SK-N-MC (cell line): ENCODE measurements at regions not wholly inside any gene's neighbourhood (a gene's known extent, or its start where the extent isn't known, plus 50 kb on each side); places are given as distances from the start of the nearest gene placed in this dataset.

Source experiments
- DNase-seq: peaks from one replicate; pipeline ENCODE4 v3.0.0-alpha.2; 2011; ENCODE audit warnings: low read depth, low spot score
- H3K27ac ChIP-seq: fragments of 200-600 bp; sonication (generic); 2 replicates; pipeline ENCODE4 v1.5.1; 2016; ENCODE audit warnings: mixed run types
- H3K36me3 ChIP-seq: fragments of 200-600 bp; sonication (generic); 2 replicates; pipeline ENCODE4 v1.6.1; 2017; ENCODE audit warnings: antibody characterized with exemption, low read length, mixed read lengths; ENCODE audit not compliant: insufficient read depth
- H3K4me3 ChIP-seq: fragments of 200-600 bp; sonication (generic); 2 replicates; pipeline ENCODE4 v1.5.1; 2016
- H3K9ac ChIP-seq: fragments of 200-600 bp; sonication (generic); 2 replicates; pipeline ENCODE4 v1.8.0; 2017; ENCODE audit warnings: mixed run types, mixed read lengths; ENCODE audit not compliant: insufficient read length
- H3K9me3 ChIP-seq: fragments of 200-600 bp; sonication (generic); 2 replicates; pipeline ENCODE4 v1.6.1; 2017; ENCODE audit warnings: low read depth, mild to moderate bottlenecking, antibody characterized with exemption, low read length, moderate library complexity, mixed read lengths
- EZH2 ChIP-seq: fragments of 200-600 bp; sonication (generic); IDR thresholded peaks from one replicate; pipeline ENCODE4 v1.6.1; 2017; ENCODE audit warnings: antibody characterized with exemption
- FOXP2 ChIP-seq: optimal IDR thresholded peaks from 2 replicates; pipeline ENCODE3; 2011; ENCODE audit warnings: mild to moderate bottlenecking, moderate library complexity; ENCODE audit not compliant: insufficient read depth; ENCODE audit errors: extremely low read length, control extremely low read depth
- POLR2AphosphoS5 ChIP-seq: IDR thresholded peaks from 2 replicates; pipeline ENCODE4 v1.6.1; 2012; ENCODE audit warnings: mild to moderate bottlenecking, low read depth, low read length, borderline replicate concordance

DNA sequence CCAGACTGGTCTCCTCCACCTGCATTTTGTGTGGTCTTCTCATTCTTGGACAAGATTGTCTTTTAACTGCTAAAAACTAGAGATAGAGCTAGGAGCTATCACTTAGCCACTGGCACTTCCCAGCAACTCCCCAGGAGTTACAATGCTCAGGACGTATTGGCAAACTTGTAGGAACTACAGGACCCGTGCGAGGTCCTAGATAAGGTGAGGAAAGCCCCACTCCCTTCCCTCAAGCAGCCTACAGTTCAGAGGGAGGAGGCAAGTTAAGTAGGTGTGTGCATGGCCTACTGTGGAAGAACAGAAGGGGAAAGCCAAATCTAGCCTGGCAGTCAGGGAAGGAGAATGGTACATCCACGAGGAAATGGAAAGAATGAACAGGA lies 504.7 kb upstream of the PROK2 start:
- no peak for DNase-seq
- Histone ChIP-seq H3K4me3 (no peak overlapping the region; the same call in 1 of the 2 replicates), H3K9ac (no peak overlapping the region), H3K9me3 (no peaks in the 10 kb centered on the region), H3K27ac (no peak overlapping the region), H3K36me3 (no peaks in the 10 kb centered on the region)
- TF ChIP-seq FOXP2 (no peak), POLR2AphosphoS5 (no peak), EZH2 (no peak)

DNA sequence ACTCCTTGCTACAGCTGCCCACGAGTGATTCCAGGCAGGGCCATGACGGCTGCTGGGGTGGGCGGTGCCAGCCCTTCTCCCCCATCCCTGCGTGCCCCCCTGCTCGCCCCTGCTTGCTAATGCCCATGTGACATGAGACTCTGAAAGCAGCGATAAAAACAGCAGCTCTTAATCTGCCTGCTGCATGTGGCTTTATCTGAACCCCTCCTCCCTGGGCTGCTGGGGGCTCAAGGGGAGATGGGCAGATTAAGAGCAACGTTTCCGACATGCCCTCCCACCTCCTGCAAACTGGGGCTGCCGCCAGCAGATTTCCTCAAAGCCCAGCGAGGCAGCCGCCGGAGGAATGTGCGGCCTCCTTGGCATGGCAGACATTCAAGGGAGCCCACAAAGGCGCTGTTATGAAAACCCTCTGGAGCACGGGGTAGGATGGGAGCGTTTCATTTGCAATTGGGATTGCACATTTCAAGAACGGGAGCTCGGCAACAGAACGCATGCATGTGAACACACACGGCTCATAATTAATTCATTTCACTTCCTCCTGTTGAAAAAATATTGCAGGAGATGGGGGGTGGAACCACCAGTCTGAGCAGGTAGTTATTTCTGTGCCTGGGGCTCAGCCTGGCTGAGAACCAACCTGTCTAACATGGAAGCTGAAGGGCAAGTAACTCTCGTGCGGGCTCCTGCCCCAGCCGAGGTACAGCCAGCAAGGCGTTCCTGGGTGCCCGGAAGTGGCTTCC lies 504.2 kb upstream of the PROK2 start:
- peak; percentile 18 for DNase-seq
- no peak overlapping the region for H3K9ac ChIP-seq
- H3K36me3 ChIP-seq, result no peaks in the 10 kb centered on the region
- H3K9me3 ChIP-seq, result no peaks in the 10 kb centered on the region
- no peak for TF ChIP-seq EZH2
- no peak for TF ChIP-seq POLR2AphosphoS5
- no peak for TF ChIP-seq FOXP2
- H3K4me3 ChIP-seq, result peak overlapping the region; percentile 64
- no peak overlapping the region for H3K27ac ChIP-seq

DNA sequence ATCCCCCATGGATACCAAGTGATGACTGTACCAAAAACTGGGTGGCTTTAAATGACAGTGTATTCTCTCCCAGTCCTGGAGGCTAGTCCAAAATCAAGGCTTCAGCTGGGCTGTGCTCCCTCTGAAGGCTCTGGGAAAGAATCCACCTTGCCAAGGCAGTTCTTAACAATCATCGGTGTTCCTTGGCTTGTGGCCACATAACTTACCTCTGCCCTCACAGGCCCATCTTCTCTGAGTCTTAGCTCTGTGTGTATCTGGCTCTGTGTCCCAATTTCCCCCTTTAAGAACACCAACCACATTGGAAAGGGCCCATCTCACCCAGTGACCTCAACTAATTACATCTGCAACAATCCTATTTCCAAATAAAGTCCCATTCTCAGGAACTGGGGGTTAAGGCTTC lies 503.0 kb upstream of the PROK2 start:
- H3K36me3 ChIP-seq, result no peaks in the 10 kb centered on the region
- no peak overlapping the region for H3K9ac ChIP-seq
- no peak for DNase-seq
- no peak overlapping the region for H3K4me3 ChIP-seq
- TF ChIP-seq EZH2, result no peak
- TF ChIP-seq FOXP2, result no peak
- no peak for TF ChIP-seq POLR2AphosphoS5
- no peak overlapping the region for H3K27ac ChIP-seq
- no peaks in the 10 kb centered on the region for H3K9me3 ChIP-seq

DNA sequence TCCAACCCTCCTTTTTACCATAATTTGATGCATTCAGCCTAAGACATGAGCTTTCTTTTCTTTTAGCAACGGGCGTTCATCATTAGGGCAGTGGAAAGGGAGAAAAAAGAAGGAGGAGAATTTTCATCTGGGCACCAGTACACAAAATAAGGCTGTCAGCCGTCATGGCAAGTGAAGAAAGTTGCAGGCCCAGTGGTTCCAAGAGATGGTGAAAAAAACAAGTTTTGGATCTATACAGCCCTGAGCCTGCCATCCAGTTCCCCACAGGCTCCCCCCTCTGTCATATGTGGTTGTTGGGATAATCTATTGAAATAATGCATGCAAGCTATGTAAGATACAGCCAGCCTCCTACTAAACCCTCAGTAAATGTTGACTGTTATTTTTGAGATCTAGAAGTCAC lies 500.6 kb upstream of the PROK2 start:
- Histone ChIP-seq H3K4me3 (no peak overlapping the region), H3K9me3 (no peaks in the 10 kb centered on the region), H3K9ac (no peak overlapping the region), H3K36me3 (no peaks in the 10 kb centered on the region), H3K27ac (no peak overlapping the region)
- no peak for DNase-seq
- TF ChIP-seq FOXP2, result no peak
- no peak for TF ChIP-seq POLR2AphosphoS5
- no peak for TF ChIP-seq EZH2

DNA sequence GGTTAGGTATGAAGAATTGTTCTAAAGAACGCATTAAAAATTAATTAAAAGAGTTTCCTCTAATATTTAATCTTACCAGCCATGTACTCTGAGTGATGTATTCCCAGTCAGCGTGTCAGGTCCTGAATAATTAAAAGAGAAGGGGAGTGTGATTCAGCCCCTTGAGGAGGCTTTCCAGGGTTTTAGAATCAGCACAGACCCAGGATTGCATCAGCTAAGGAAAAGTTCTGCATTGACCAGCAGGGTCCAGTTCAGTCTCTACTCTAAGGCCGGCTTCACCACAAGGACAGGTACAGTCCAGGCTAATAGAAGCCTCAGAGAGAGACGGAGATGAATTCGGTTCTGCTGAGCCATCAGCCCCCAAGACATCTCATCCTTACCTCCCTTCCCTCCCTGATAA lies 499.5 kb upstream of the PROK2 start:
- Histone ChIP-seq H3K27ac (no peak overlapping the region), H3K9ac (no peak overlapping the region), H3K36me3 (no peaks in the 10 kb centered on the region), H3K9me3 (no peaks in the 10 kb centered on the region), H3K4me3 (no peak overlapping the region)
- no peak for TF ChIP-seq POLR2AphosphoS5
- no peak for TF ChIP-seq FOXP2
- TF ChIP-seq EZH2, result no peak
- no peak for DNase-seq

DNA sequence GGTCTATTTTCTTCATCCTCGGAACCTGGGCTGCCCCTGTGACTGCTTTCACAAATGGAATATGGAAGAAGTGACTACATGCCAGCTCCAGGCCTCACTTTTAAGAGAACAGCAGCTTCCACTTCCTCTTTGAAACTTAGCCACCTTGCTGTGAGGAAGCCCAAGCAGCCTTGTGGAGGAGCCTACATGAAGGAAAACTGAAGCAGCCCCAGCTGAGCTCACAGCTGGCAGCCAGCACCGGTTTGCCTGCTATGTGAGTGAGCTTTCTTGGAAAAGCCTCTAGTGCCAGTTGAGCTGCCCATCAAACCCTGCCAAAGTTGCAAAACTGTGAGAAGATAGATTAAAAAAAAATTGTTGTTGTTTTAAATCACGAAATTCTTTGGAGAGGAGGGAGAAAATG lies 498.0 kb upstream of the PROK2 start:
- no peak overlapping the region for H3K27ac ChIP-seq
- TF ChIP-seq FOXP2 (no peak), POLR2AphosphoS5 (no peak), EZH2 (no peak)
- no peaks in the 10 kb centered on the region for H3K36me3 ChIP-seq
- DNase-seq, result no peak
- no peak overlapping the region for H3K4me3 ChIP-seq
- H3K9ac ChIP-seq, result no peak overlapping the region
- H3K9me3 ChIP-seq, result no peaks in the 10 kb centered on the region

DNA sequence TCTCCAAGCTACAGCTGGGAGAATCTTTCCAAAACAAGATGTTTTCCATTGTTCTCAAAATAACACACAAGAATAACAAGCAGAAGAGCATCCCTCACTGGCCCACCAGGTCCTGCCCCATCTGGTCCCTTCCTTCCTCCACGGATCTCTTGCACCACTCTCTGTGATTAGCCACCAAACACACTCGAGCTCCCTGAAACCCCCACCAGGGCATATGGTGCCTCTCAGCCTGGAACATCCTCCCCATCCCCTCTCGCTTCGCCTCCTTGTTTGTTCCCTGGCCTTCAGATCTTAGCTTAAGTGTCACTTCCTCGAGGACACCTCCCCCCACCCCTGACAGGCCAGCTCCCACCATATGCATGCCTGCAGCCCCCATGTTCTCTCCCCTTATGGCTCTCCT lies 496.6 kb upstream of the PROK2 start:
- DNase-seq, result no peak
- H3K36me3 ChIP-seq, result no peaks in the 10 kb centered on the region
- H3K27ac ChIP-seq, result no peak overlapping the region
- H3K9me3 ChIP-seq, result no peaks in the 10 kb centered on the region
- no peak for TF ChIP-seq POLR2AphosphoS5
- TF ChIP-seq FOXP2, result no peak
- TF ChIP-seq EZH2, result no peak
- no peak overlapping the region for H3K9ac ChIP-seq
- no peak overlapping the region for H3K4me3 ChIP-seq

DNA sequence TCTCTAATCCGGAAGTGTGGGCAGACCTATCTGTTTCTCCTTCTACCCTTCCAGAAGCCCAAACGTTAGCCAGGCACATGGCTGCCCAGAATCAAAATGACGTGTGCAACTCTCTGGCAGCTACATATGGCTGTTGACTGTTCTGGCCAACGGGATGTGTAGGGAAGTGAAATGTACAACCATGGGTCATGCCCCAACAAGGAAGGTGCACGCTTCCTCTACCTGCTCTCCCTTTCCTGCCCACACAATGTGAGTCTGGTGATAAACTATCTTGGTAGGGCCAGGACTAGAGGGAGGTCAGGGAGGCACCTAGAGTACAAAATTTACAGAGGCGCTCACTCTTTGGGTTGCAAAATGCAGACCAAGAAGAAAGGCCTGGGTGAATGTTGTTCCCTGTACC lies 495.9 kb upstream of the PROK2 start:
- DNase-seq, result no peak
- Histone ChIP-seq H3K27ac (no peak overlapping the region), H3K9ac (no peak overlapping the region), H3K36me3 (no peaks in the 10 kb centered on the region), H3K4me3 (no peak overlapping the region), H3K9me3 (no peaks in the 10 kb centered on the region)
- TF ChIP-seq FOXP2, result no peak
- no peak for TF ChIP-seq EZH2
- no peak for TF ChIP-seq POLR2AphosphoS5

DNA sequence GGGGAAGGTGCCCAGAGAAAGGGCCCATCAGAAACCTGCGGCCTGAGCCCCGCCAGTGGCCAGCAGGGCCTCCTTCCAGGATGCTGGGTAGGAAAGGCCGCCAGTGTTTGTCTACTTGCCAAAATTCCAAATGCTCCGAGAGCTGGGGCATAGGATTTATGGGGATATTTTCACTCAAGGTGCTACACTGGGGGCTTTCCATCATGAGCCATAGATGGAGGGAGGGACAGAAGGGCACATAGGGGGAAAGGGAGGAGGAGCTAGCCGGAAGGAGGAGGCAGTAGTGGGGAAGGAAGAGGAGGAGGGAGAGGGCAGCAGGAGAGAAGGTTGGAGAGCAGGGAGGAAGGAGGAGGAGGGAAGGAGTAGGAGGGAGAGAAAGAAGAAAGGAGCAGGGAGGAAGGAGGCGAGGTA lies 494.7 kb upstream of the PROK2 start:
- Histone ChIP-seq H3K4me3 (no peak overlapping the region), H3K36me3 (no peaks in the 10 kb centered on the region), H3K27ac (no peak overlapping the region), H3K9me3 (no peaks in the 10 kb centered on the region), H3K9ac (no peak overlapping the region)
- no peak for TF ChIP-seq POLR2AphosphoS5
- TF ChIP-seq FOXP2, result no peak
- TF ChIP-seq EZH2, result no peak
- no peak for DNase-seq
